NCI-H1105 treated with DMSO at 0.1 percent for 48 hours (cell line): ENCODE measurements at regions not wholly inside any gene's neighbourhood (a gene's known extent, or its start where the extent isn't known, plus 50 kb on each side); places are given as distances from the start of the nearest gene placed in this dataset.
A peak's percentile ranks its signal among the peaks of the same experiment; 100 is the strongest.
"Not testable (repeated sequence)": the region's sequence is repeated elsewhere in the genome, so short reads cannot be mapped to it uniquely, and the experiment has no call there.

Source experiments
- DNase-seq: peaks from one replicate; lab custom pipeline; 2025; lab: John Stamatoyannopoulos, UW

DNA sequence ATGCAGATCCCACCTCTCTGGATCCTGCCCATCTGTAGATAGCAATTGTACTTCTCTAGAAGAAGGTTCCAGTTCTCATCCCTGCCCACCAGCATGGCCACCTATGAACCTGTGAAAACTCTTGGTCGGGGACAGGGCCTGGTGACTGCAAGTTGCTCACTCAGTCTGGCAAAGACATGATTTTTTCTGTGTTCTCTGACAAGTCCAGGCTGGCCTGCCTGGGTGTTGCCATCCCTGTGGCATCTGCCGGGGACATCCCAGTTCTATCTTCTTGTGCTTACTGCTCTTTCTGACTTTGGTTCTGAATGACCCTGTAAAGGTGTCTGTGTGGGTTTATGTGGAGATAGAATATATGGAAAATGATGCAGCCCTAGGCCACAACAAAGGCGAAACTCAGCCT is 545.8 kb downstream of the INSC start:
- DNase-seq, result no peak

DNA sequence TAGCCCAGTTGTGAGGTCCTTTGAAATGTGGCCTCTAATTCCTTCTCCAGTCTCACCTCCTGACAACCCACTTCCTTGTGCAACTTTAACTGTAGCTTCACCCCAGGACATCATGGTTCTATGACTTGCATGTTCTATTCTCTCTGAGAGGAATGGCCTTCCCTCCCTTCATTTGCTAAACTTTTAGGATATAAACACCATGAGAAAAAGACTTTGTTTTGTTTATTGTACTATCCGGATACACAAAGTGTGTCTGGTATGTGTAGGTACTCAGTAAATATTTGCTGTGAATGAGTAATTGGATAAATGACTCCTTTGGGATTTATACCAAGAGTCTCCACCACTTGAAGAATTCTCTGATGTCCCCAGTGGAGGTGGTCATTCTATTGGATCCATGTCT is 547.6 kb downstream of the INSC start:
- DNase-seq, result no peak

DNA sequence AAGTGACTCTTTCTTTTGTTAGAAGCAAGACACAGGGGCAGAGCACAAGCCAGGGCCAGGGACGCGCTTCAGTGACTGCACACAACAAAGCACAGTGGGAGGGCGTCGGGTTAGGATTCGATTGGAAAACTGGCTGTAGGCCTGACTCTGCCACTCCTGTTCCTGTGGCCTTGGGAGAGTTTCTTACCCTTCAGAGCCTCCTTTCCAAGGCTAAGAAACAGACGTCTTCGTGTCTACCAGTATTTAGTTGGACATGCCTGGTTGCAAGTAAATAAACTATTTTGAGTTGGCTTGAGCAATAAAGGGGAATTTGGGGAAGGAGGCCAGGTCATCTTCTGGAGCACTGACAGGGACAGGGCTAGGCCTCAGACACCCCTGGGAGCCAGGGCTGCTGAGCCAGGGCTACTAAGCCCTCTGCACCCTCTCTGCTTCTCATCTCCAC is 549.1 kb downstream of the INSC start:
- DNase-seq, result peak; percentile 88

DNA sequence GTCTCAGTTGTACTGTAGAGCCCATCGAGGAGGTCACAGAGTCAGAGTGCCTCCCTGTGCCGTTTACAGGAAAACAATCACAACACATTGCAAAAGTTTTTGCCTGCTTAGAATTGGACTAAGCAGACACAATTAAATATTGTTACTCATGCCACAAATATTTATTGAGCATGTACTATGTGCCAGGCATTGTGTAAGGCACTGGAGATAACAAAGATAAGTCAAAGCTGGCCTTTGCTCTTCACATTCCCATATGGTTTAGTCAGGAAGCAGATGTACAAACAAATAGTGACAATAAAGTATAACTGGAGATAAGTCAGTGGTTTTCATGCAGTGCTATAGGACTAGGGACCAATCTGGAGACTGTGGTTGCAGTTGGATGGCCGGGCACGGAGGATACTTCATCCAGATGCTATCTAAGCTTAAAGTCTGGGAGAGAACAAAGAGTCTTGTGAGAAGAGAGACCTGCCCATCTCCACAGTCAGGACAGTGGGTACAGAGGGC is 550.7 kb downstream of the INSC start:
- DNase-seq, result no peak

DNA sequence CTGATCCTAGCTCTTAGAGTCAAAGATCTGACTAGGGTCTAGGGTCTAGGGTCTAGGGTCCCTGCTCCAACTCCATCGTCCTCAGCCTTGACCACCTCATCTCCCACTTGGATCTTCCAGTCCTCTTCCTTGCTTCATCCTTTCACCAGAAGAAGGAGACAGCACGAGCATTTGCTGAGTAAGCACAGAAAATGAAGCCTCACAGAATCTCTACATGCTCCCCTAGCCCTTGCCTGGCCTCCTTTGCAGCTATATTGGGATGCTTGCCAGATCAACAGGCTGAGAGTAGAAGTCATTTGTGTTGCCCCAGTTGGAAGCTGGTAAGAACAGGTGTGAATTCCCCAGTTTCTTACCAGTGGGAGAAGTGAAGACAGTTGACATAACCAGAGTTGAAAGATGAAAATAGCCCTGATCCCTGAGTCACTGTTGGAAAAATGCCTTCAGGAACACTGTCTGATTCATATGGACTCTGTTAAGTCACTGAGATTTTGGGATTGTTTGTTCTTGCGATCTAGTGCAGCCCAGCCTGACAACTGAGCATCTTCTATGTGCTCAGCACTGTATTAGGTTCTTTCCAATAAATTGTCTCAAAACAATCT is 552.5 kb downstream of the INSC start:
- DNase-seq, result no peak

DNA sequence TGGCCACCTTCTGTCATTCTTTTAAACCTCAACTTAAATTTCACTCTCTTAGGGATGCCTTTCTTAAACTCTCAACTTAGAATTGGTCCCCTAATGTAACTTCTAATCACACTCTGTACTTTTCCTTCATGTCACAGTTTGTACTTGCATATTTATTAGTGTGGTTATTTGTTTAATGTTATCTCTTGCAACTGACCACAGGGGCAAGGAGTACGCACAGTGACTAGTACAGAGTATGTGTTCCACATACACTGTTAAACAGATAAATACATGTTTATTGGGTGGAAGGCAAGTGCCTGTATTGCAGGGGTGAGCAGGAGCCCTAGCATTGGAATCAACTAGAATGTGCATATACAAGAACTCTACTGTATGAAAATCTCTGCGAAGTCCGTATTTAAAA is 554.0 kb downstream of the INSC start:
- DNase-seq, result no peak

DNA sequence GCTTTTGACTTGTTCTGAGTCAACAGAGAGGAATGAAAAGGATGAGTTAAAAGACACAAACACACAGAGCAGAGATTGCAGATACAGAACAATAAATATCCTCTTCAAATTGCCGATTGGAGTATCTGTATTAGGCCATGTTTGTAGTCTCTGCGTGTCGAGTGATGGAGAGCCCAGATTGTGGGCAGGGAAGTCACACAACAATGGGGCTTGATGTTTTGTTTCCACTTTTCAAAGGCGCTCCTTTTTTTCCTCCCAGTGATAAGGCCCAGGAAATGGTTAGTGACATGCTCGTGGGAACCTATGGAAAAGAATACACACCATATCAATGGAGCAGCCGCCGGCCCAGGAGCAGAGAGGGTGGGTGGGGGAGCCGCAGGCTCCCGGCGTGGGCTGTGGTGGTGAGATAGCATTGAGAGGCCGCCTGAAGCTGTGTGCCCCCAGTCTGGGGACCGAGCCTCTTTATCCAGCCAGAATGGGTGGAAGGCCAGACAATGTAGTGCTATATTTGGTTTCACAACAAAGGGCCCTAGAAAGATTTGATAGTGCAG is 555.9 kb downstream of the INSC start:
- no peak for DNase-seq

DNA sequence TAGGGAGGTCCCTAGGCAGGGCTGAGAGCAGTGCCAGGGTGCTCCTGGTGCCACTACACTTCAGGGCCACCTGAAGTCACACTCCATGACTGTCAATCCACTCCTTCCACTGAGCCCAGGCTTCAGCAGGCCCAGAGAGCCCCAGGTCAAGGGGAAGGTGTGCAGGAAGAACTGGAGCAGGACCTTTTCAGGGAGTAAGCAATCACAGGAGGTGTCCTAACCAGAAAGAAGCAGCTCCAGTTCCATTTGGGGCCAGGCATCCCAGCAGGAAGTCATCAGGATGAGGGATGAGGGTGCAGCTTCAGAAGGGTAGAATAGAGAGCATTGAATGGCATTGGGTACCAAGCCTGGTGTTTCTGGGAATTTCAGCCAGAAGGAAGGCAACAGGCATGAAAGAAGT is 556.5 kb downstream of the INSC start:
- DNase-seq, result no peak

DNA sequence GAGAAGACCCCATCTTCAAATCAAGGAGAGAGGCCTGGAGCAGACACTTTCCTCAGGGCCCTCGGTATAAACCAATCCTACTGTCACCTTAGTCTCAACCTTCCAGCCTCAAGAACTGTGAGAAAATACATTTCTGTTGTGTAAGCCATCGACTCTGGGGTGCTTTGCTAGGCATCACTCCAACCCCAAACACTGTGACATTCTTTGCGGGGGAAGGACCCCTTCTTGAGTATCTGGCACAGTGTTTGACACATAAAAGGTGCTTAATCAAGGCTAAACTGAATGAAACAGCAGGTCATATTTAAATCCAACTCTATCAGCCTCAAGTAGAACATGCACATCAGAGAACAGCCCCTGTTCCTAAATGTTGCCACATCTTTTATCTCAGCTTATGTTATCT is 558.1 kb downstream of the INSC start:
- no peak for DNase-seq

DNA sequence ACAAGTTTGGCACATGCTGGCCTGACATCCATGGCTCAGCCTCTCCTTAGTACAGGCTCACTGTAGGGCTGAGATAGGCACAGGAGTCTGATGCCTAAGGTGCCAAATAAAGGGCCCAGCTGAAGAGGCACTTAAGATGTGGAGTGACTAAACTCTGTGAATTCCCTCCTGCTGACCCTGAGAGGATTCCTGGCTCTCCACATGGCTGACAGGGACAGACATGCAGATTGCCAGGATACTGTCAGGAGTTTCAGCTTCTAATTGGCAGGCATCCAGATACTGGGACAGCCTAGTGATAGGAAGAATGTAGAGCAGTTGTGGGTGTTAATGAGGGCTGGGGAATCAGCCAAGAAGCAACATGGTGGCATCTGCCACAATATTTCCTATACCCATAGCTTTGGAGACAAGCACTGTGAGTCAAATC is 558.7 kb downstream of the INSC start:
- peak; percentile 70 for DNase-seq

DNA sequence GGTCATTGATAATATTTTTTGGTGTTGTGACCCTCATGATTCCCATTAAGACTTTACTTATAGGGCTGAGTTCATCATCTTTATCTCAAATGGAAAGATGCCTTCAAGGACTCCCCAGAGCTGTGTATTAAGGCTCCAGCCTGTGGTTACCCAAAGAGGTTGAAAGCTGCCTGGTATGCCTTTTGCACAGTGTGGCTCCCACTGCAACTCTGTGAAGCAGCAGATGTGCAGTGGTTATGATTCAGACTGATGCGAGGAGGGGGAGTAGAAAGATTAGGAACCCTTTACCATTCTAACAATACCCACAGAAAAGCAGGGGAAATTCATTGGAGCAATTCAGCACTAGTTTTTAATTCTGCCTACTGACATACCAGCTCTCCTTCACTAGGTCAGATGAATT is 560.0 kb downstream of the INSC start:
- DNase-seq, result no peak

DNA sequence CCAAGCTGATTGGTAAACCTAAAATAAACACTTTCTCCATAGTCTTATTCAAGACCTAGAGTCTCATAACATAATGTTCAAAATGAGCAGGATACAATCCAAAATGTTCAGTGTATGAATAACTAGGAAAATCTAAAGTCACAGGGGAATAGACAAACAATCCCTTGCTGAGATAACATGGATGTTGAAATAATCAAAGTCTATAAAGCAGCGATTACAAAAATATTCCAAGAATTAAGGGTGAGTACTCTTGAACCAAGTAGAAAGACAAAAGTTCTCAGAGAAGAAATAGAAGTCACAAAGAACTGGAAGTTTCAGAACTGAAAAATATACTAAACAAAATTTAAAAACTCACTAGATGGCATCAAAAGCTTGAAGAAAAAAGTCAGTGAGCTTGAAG is 561.0 kb downstream of the INSC start:
- no peak for DNase-seq

DNA sequence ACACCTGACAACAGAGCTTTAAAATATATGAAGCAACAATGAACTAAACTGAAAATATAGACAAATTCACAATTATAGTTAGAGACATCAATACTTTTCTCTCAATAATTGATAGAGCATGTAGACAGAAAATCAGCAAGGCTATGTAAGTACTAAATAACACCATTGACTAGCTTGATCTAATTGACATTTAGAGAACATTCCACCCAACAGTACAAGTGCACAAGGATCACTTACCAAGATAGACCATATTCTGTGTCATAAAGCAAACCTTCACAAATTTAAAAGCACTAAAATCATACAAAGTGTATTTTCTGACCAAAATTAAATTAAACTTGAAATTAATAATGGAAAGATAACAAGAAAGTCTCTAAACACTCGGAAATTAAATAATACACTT is 562.5 kb downstream of the INSC start:
- DNase-seq, result no peak

DNA sequence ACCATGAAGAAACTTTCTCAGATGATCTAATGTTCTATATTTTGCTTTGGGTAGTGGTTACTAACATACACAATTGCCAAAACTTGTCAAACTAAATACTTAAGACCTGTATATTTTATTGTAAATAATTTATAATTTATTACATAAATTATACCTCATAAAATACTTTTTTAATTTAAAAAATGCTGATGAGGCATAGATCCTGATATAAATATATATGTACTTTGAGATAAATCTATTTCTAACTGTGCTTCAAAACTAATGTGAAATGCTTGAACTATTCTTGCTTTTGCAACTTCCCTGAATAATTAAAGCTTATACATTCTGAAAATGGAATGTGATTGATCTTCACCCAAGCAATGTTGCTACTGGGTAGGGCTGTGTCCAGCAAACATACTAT is 568.8 kb downstream of the INSC start:
- DNase-seq, result no peak

DNA sequence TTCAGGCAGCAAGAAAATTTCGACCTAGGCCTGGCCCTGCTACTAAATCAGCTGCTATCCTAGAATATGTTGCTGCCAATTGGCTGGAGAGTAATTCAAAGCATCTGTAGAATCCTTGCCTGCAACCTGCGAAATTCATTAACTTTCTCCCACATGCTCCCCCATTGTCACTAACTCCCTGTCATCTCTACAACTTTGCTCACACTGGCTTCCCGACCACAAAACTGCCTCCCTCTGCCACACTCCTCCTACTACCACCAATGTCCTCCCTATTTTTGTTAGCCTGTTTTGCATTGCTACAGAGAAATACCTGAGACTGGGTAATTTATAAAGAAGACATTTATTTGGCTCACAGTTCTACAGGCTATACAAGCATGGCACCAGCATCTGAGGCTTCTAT is 570.6 kb downstream of the INSC start:
- no peak for DNase-seq

DNA sequence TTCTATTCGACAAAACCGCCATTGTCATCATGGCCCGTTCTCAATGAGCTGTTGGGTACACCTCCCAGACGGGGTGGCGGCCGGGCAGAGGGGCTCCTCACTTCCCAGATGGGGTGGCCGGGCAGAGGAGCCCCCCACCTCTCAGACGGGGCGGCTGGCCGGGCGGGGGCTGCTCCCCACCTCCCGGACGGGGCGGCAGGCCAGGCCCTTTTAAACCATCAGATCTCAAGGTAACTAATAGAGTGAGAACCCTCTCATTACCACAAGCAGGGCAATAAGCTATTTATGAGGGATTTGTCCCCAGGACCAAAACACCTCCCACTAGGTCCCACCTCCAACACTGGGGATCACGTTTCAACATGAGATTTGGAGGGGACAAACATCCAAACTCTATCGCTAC is 571.5 kb downstream of the INSC start:
- DNase-seq, result not testable (repeated sequence)

DNA sequence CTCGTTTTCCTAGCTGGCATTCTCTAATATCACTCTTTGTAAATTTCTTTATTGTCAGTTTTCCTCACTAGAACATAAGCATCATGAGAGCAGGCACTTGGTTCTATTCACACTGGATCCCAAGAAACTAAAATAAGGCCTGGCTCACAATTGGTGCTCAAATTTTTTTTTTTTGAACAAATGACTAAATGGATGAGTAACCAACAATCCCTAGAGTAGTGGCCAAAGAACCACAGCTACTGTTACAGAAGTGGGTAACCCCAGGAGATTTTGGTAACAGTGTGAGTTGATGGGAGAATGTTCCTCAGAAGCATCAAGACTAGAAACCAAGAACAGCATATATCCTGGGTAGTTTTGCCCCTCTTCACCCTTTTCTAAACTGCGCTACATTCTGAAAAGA is 572.6 kb downstream of the INSC start:
- DNase-seq, result no peak

DNA sequence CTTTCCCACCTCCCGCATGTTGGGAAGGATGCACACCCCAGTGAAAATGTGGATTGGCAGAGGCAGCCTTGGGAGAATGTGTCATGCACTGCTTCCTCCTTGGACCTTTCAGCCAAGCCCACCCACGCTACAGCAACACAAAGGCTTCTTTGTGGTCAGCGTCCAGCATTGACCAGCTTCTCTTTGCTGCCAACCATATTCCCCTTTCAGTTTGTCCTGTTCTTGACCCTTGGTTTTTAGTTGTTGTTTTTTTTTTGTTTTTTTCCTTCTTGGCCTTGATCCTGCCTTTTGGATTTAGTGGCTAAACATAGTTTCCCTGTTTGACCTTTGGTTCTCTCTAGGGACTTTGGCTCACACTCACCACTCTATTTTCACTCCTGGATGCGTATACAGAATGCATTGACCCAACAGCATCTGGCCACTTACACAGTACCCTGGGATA is 573.6 kb downstream of the INSC start:
- no peak for DNase-seq

DNA sequence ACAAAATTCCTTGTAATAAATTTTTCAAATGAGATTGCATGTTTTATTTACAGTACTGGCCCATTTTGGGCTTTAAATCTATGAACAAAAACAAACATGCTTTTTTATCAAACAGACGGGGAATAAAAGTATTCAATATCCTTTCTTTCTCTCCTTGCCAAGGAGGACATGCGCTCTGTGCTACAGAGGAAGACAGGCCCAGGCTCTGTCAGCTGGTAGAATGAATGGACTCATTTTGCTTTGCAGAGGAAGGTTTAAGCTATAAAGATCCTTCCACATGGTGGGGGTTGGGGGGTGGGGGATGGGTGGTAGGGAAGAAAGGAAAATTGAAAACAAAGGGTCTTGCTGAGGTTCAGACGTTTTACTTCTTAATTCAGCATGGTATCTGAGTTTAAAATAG is 575.6 kb downstream of the INSC start:
- no peak for DNase-seq

DNA sequence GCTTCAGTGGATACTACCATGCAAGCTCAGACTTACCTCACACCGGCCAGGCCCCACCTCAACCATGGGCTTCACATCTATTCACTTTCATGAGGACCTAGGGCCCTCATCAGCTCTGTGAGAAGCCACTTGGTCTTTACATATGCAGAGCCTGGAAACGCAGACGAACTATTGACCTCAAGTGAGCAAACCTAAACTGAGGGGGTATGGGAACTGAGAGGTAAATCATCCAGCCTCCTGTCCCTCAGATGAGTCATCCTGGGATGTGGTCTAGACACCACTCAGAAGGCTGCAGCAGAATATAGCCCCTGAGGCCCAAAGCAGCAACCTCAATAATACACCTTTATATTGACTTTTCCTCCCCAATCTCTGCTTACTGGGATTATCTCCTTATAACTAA is 578.0 kb downstream of the INSC start:
- DNase-seq, result no peak

DNA sequence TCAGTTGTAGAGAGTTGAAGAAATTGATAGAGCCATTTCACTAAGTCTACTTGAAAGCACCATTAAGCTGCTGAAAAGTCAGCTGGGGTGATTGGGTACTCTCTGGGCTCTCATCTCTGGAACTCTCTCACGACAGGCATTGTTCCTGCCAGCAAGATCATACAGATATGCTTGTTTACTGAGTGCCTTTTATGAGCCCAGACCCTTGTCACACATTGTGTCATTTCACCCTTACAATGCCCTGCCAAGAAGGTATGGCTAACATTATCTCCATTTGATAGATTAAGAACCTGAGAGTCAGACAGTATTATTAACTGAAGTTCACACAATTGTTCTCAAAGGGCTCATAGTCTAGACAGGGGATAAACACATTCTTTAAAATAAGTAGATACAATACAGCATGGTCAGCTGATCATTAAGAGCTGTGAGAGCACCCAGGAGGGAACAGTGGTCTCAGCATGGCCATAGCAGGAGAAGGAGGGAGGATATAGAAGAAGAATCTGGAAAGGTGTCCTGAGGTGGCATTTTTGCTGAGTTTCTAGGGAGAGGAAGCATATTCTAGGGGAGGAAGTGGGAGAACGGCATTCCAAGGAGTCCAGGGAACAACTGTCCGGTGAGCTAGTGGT is 580.5 kb downstream of the INSC start:
- peak; percentile 75 for DNase-seq

DNA sequence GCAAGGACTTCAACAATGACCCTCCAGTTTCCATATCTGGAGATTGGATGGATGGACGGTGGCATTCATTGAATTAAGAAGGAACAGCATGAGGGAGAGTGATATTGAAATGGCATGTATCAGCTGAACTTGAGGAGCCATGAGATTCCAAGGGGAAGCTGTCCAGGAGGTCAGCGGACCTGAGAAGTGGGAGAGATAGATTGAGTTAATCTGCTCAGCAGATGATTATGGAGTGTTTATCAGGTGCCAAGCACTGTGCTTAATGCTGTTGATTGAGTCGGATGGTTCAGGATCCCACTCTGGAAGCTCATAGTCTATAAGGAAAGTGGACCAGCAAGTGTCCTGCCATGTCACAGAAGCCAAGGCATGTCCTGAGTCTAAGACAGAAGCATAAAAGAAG is 581.3 kb downstream of the INSC start:
- no peak for DNase-seq

DNA sequence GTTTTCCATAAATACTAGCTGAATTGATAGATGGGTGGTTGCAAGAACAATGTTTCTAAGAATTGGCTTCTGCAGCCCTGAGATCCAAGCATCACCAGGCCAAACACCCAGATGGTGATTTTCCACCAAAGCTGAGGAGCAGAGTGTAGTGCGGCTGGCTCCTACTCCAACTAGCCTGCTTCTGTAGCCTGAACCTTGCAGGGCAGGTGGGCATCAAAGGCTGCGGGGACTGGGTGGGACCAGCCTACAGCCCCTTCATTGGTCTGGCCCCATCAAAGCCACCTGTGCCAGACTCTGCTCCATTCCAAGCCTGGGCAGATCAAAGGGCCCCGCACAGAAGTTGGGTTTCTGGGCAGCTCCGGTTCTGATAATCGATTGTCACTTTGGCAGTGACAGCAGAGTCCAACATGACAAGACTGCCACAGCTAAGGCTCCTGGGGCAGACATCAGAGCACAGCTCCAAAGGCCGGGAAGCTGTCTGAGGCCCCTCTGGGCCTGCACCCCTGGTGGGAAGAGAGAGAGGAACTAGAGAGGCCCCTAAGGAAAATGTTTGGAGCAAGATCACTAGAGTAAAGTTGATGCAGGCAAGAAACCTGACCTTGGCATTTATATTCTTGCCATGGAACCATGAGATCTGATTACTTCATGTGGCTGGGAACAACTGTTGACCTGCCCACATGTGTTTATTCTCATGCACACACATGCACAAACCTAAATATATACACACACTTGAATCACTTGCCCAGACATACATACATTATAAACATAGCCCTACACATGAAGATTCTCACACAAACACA is 582.9 kb downstream of the INSC start:
- no peak for DNase-seq
